HG03442 (cell line): ENCODE measurements at regions not wholly inside any gene's neighbourhood (a gene's known extent, or its start where the extent isn't known, plus 50 kb on each side); places are given as distances from the start of the nearest gene placed in this dataset.

Experiments
- ATAC-seq: cut with Tn5 transposase; IDR thresholded peaks from one replicate; pipeline ENCODE4 v1.9.1; 2021; ENCODE audit warnings: mild to moderate bottlenecking, moderate library complexity; ENCODE audit not compliant: unreplicated experiment

DNA sequence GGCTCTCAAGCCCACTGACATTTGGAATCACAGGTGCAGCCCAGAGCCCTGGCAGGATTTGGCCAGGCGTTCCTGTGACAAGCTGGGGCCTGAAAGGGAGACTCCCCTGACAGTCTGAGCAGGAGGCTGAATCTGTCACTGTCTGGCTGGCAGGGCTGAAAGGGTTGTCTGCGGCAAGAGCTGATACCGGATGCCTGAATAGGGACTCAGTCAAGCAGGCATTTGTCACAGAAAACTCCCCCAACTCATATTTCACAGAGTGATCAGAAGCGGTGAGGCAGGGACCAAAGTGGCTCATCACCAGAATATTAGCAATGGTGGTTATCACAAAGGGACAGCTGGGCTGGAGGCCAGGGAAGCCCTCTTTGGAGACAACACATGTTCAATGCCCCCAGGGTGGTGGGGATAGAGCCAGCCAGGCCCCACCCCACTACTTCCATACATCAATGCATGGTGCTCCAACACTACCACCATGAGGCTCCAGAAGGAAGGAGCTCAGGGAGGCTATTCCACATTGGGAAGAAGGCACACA lies 295.5 kb downstream of the DTWD2 start:
- no peak for ATAC-seq

DNA sequence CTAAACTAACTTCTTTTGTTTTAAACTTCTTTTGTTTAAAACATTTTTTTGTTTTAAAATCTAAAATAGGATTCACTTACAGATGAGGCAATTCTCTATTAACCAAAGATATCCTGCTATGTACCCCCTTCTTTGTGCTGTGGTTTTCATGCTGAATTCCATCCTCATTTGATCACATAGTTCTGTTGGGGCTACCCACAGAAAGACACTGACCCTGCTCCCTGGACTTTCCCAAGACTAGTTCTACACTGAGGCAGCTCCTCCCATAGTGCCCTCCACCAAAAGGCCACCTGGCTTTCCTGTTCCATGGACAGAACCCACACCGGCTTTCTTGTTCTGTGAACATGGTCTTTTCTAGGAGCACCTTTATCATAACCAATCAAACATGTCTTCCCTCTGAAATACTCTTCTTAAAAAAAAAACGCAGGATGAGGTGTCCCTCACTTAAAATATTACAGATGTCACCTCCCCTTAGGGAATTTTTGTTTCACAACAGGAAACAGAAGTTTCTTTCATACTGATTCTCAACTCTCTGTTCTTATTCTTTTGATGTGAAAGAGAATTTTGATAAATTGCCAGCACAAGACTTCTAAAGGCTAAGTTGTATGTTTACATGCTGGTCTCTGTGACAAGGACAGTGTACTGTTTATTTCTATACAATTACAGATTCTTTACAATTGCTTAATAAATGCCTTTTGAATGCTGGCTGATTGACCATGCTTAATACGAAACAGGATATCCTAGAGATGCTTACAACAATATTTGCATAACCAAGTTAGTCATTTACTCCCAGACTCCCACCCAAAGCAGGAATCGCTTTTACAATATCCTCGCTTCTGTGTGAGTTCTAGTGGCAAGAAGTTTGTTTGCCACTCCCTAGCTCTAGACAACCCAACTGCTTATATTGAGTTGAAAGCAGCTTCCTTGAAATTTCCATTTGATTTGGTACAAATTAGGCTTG lies 300.4 kb downstream of the DTWD2 start:
- no peak for ATAC-seq

DNA sequence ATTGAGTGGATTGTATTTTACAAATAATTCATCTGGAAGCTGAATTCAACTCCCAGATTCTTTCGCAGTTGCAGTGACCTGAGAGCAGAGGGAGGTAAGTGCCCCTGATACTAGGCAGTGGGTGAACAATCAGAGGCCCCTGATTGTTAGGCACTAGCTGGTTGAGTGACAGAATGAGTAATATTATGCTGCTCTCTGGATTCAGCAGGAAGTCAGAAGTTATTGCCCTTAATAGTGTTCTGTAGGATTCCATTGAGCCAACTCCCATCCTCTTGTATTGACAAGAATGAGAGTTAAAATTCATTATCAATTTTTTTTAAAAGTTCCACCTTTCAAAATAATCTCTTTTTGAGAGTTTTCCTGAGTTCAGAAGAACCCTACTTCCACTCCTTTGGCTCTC lies 301.2 kb downstream of the DTWD2 start:
- no peak for ATAC-seq

DNA sequence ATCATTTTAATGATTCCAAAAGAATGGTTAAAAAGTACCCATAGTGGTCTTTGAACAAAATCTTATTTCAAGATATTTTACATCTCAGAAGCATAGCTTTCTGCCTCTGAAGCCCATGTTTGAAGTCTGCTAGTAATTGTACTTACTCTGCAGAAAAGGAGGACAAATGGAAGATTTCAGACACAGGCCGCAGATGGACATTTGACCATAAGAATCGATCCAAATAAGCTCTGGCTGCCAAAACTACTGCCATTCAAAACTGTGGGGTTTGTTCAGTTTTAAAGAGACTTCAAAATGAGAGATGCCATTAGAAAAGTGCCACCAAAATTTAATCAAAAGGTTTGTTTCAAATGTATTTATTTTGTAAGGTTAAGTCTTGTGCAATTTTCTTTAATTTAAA lies 306.7 kb downstream of the DTWD2 start:
- ATAC-seq, result no peak

DNA sequence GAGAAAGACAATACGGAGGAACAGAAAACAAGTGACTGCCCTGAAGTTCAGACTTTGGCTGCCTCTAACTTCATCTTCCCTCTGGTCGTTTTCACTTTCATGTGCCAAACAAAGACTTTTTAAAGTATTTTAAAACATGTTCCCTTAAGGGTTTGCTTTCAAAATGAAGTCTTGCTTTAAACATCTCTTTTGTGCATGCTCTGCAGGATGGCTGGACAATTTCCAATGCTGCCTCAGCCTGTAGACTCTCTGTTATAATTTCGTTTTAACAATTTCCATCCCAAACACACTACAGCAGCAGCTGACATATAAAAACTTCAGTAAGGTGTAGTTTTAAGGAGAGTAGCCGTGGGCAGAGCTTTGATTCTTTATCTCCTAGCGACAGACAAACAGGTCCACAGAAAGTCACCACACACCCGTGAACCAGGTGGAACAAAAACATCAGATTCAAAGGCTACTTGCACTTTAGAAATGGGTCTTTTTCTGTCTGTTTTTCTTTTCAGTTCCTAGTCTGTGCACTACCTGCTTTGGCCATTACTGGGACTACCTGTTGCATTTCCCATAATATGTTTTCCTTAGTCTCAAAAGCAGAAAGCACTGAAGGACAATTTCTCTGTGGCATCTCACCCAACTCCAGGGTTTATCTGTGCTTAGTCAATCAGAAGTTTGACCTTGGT lies 308.9 kb downstream of the DTWD2 start:
- ATAC-seq, result no peak

DNA sequence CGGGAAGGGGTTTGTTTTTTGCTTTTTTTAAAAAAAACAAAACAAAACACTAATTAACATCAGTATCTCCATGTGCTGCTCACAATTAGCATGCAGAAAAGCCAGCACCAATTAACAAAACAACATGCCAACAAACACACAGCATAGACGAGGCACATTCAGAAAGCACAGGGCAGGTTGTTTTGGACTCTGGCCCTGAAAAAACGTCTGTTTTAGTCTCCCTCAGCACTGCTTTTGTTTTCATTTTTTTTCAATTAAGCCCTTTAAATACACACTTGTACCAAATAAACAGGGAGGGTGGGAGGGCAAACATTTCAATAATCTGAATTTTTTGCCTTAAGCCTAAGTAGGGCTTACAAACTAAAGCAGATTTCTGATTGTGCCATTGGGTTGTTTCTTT lies 309.6 kb downstream of the DTWD2 start:
- ATAC-seq, result no peak

DNA sequence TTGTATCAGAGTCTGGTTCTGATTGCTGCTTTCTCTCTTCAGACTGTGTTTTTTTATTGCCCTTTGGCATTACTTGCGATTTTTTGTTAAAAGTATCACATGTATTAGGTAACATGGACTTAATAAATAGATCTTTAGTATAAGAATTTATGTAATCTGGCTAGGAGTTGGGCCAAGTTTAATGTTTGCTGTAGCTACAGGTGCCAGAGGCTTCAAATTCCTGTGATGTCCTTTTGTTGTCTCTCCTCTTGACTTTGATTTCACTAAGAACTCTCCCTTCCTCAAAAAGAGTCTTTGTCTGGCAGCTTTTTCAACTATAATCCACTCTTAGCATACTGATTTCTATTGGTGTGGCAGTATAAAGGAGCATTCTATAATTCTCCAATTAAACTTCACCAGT lies 313.1 kb downstream of the DTWD2 start:
- ATAC-seq, result no peak

DNA sequence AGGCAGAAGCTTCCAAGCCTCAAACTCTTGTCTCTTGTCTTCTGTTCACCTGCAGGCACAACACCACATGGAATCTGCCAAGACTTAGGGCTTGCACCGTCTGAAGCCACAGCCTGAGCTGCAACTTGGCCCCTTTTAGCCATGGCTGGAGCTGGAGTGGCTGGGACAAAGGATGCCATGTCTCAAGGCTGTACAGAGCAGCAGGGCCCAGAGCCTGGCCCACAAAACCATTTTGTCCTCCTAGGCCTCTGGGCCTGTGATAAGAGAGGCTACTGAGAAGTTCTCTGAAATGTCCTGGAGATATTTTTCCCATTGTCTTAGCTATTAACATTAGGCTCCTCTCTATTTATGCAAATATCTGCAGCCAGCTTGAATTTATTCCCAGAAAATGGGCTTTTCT lies 330.8 kb downstream of the DTWD2 start:
- ATAC-seq, result no peak

DNA sequence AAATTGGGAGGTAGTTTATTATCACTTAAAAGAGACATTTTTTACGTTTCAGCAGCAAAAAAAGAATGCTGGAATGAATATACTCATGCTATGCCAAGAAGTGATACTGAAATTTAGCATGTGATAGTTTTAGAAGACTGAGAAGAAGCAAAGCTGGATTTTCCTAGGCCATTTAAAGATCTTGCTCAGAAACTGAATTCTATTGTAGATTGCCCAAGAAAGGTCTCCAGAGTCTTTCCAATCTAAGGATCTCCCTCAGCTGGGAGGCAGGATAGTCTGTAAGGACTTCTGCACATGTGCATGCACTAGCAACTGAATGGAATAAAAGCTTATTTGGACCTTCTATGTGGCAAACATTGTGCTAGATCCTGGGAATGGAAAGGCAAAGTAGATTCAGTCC lies 334.5 kb downstream of the DTWD2 start:
- no peak for ATAC-seq

DNA sequence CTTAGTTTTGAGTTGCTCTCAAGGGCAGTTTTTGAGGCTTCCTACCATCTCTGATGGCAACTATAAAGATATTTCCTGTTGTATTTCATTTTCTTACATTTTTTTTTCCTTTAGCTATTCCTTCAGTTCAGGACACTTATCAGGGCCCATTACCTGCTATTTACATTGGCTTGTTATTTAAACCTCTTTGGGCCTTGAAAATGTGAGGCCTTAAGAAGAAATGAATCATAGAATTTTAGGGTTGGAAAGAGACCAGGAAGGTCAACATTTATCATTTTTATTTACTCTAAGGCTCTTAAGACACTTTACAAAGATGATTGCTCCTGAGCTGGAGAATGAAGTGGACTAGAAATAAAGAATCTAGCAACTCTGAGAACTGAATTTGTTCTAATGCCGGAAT lies 335.2 kb downstream of the DTWD2 start:
- ATAC-seq, result no peak

DNA sequence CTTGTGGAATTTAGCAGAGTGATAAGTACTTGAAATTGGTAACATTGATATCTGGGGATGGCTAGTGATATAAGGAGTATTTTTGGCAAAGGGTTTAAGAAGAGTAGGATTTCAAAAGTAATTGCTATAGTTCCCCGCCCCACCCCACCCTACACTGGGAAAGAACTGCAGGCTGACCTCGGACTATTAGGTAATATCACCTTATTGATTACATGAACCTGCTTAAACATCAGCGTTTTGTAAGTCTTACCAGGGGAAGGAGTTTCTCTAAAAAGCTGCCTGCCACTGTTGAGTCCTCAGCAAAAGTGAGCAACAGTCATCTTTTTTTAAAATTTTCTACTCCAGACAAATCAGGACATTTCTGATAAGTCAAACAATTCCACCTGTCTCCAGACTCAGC lies 337.3 kb downstream of the DTWD2 start:
- no peak for ATAC-seq

DNA sequence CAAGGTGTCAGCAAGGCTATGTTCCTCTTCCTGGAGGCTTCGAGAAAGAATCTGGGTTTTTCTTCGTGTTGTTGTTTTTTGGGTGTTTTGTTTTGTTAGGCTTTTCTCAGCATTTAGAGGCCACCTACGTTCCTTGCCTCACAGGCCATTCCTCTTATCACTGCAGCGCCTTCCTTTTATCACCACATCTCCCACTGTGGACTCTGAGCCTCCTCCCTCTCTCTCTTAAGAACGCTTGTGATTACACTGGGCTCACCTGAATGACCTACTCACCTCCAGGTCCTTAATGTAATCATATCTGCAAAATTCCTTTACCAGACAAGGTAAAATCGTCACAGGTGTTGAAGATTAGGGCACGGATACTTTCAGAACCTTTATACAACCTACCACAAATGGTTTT lies 340.8 kb downstream of the DTWD2 start:
- no peak for ATAC-seq

DNA sequence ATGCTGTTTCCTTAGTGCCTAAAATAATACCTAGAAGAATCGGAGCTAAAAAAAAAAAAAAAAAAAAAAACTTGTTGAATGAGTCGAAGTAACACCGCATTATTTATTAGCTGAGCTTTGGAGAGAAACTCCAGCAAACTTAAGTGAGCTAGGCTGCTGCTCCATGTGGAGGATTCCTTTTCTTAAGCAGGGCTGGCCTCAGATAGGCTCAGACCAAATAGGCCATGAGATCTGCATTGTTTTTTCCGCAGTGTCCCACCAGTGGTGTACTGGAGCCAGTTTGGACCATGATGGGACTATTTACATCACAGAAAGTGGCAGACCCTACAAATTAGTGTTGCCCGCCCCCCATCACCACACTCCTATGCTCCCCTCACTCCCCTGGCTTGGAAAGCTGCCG lies 341.4 kb downstream of the DTWD2 start:
- ATAC-seq, result no peak

DNA sequence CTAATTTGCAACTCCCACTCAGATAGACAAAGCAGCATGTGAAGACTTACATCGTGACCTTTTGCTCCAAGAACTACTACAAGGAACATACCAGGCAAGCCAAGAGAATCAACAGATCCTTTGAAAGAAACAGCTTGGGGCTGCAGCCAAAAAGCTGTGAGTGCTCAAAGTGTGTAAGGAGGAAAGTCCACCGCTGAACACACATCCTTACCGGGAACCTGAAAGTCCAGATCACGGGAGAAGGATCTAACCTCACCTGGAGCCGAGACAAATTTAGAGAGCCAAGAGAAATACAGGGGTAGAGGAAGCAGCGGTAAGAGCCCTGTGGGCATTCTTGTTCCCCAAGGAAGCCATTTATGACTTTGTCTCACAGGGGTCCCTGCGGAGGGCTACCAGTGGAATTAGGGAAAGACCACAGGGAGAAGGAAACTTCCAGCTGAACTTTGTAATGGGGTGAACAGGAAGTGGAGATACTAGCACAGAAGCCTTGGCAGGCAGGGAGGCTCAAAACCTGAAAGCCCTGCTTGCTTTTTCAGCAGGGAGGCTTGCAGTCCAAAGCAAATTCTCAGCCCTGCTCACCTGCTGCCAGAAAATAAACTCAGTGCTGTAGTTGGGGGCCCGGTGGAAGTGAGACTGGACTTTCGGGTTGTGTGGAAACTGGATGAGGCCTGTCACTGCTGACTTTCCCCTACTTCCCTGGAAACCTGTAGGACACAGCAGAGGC lies 350.2 kb downstream of the DTWD2 start:
- no peak for ATAC-seq

DNA sequence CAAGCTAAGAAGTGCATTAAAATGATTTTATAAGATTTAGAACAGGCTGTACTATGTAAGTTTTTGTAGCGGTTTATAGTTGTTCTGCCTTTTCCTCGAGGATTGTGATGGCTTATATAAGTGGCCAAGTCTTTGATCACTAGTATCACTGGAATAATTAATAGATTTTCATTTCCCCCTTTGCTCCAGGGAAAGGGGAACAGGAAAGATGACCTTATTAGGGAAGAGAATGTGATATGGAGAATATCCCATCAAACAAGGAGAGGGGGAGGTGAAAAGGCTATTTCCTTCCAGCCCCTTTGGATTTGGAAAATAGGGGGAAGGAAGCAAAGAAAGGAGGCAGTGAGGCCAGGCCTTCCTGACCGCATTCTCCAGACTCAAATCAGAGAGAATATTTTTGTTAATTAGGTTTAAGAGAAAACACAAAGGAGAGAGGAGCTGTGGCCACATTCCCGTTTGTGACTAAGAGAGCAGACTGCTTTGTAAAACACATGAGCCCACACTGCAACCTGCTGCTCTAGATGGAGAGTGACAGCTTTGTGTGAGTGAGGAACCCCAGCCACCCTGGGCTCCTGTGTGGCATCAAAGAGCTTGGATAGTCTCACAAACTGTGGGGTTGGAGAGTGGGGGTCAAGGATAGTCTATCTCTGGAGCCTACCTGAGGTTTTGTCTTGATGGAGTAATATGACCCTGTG lies 359.5 kb downstream of the DTWD2 start:
- ATAC-seq, result no peak

DNA sequence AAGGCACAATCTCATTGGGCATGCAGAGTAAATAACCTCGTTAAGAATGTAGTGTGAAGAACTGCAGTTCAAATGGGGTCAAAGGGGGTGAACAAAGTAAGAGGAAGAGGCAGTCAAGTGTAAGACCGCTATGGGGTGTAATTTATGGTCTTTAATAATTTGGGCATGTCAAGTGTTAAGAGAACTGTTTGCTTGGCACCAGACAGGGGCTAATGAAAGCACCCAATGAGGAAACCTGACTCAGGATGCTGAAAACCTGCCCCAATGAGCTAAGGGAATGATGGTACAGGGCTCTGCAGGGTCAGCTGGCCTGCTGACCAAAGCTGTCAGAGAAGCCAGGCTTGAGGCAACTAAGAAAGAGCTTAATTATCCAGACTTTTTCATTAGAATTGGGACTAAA lies 368.1 kb downstream of the DTWD2 start:
- no peak for ATAC-seq

DNA sequence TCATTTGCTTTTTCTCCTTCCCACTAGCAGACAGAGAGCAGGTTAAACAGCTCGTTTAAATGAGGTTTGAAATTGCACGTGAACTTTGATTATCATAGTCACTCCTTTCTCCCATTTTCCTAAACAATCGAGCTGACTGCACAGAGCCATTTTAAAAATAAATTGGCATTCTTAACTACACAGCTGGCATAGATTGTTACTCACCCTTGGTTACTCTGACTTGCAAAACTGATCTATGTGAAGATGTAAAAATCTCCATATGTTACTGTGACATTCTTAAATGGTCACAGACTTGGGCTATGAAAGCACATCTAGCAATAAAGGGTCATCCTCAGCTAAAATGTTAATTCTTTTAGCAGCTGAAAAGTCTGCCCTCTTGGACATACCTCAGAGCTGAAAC lies 368.5 kb downstream of the DTWD2 start:
- ATAC-seq, result no peak

DNA sequence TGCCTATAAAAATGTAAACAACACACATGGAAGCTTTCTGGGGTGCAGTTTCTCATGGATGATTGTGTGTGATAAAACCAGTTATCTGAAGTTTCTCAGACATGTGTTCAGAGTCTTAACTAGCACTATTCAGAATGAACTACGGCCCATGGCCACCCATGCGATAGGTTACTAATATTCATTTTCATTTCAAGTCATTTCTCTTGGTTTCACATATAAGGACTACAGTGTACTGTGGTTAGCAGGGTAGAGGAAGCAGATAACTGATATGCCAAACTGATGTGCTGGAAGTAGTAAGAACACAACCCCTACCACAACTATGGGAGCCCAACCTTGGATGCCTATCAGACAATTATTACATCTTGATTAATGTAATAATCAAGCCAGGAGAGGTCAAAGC lies 372.1 kb downstream of the DTWD2 start:
- no peak for ATAC-seq

DNA sequence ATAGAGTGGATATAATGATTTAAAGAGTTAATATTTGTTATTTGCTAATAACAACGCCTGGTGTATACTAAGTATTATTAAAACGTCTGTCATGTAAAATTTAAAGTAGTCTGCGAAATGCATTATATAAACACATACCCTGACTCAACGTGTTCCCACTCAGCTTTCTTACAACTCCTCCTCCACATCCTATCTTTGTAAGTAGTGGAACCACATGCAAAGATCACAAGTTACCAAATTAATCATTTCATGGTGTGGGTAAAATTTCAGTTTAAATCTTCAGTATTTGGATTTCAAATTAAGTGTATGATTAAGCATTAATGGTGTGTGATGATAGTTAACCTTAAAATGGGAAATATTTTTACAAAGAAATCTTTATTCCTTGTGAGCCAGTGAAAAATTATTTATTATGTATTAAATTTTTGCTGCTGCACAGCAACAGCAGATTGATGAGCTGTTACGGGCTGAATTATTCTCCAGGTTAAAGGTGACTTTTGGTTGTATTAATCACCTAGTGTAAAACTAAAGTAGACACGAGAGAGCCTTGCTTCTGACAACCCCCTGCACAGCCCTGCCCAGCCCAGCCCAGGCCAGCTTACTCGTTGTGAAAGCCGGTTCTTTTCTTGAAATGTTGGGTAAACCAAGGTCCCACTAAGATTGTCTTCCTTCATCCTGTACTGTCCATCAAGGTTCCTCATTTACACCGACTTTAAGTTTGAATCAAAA lies 373.5 kb downstream of the DTWD2 start:
- no peak for ATAC-seq

DNA sequence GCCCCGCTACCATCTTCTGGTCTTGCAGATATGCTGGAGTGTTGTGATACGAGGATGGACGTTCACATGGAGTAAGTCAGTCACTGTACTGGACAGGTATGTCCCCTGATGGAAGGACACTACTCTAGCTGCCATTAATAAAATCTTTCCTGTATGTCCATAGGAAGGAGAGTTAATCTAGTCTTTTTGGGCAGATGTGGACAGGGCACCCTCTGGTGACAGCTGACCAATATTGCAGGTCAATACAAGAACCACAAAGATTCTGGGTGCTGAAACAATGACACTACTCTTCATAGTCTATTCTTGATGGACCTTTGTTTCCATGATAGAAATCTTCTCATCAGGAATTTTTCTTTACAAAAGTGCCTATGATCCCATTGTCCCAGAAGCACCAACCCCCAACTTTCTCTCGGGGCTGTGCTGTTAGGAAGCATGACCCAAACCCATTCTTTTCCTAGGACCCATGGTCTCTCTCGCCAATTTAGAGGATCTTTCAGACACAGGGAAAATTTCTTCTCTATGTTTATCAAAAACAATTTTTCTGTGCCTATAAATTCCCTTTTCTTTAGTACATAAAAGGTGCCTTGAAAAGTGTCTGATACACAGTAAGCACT lies 376.9 kb downstream of the DTWD2 start:
- ATAC-seq, result no peak
